ENCODE measurements at regions not wholly inside any gene's neighbourhood (a gene's known extent, or its start where the extent isn't known, plus 50 kb on each side); places are given as distances from the start of the nearest gene placed in this dataset.

DNA sequence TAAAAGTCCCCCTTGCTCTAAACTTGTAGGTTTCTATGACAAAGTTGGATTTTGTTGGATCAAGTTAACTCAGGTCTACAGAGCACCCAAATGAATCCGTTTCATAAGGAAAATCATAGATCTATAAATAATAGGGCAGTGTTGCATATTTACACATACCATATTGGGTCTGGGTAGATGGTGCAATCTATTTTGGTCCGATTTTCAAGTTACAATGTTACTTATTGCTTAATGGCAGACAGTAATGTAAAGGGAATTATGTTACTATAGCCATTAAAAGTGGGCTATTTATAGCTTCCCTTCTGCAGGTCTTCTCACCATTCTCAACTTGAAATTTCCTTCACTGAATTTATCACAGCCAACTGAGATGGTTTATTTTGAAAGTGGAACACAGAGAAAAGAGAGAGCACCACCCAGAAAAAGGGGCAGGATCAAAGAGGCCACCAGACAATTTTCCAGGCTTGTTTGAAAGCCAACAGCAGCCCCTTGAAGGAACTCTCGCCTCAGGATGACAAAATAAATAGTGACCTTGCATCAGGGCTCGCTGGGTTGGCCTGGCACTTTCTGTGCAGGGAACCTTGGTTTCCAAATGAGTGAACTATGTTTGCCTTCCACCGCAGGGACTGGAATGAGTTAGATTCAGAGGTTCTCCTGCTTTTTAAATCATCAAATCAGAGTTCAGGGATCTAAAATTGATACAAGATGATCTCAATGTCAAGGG lies 260.2 kb upstream of the HES1 start:
- no peak for TF ChIP-seq POLR2AphosphoS5 (IDR thresholded peaks at IDR 0.05)
- no peak for TF ChIP-seq POLR2A (IDR thresholded peaks at IDR 0.05)
- TF ChIP-seq, protein P1, sequence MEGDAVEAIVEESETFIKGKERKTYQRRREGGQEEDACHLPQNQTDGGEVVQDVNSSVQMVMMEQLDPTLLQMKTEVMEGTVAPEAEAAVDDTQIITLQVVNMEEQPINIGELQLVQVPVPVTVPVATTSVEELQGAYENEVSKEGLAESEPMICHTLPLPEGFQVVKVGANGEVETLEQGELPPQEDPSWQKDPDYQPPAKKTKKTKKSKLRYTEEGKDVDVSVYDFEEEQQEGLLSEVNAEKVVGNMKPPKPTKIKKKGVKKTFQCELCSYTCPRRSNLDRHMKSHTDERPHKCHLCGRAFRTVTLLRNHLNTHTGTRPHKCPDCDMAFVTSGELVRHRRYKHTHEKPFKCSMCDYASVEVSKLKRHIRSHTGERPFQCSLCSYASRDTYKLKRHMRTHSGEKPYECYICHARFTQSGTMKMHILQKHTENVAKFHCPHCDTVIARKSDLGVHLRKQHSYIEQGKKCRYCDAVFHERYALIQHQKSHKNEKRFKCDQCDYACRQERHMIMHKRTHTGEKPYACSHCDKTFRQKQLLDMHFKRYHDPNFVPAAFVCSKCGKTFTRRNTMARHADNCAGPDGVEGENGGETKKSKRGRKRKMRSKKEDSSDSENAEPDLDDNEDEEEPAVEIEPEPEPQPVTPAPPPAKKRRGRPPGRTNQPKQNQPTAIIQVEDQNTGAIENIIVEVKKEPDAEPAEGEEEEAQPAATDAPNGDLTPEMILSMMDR (IDR thresholded peaks at IDR 0.05) = no peak
- no peaks in the 10 kb centered on the region for H3K9me3 ChIP-seq
- H3K27me3 ChIP-seq = no peaks in the 10 kb centered on the region
- no peak for DNase-seq (ENCODE audit: low spot score in 2 of 2)
- no peaks in the 10 kb centered on the region for H3K36me3 ChIP-seq
- no peak overlapping the region for H3K27ac ChIP-seq
- no peak overlapping the region for H3K4me3 ChIP-seq
- intact Hi-C loops (cut with DNase I; ENCODE audit: low total_unique reads) = no loop called here
- no peaks in the 10 kb centered on the region for H3K4me1 ChIP-seq

DNA sequence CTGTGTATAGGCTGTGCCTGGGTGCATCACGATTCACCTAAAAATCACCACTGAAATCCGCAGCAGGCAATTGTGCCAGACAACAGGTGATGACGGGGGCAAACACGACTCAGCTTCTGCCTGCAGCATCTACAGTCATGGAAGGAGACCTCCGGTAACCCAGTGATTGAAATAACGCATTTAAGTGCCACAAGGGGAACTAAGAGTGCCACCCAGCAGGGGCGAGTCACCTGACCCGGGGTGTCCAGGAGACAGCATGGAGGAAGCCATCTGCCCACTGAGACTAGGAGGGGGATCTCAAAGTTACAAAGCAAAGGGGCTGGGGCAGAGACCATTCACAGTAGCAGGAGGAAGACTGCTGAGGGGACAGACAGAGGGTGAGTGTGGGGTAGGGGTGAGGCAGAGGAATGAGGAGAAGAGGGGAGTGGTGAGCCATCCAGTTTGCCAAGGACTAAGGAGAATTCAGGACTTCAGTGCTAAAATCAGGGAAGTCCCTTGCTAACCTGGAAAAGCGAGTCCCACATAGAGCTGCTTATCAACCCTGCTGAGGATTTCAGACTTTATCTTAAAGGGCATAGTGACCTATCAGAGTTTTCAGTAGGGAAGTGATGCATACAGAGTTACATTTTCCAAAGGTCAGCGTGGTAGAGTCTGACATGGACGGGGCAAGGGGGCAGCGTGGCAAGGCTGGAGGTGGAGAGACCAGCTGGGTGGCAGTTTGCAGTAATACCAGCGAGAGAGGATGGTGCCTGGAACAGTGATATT lies 256.7 kb upstream of the HES1 start:
- no peaks in the 10 kb centered on the region for H3K27me3 ChIP-seq
- no peaks in the 10 kb centered on the region for H3K9me3 ChIP-seq
- intact Hi-C loops (cut with DNase I; ENCODE audit: low total_unique reads) = no loop called here
- DNase-seq (ENCODE audit: low spot score in 2 of 2) = no peak
- no peak overlapping the region for H3K27ac ChIP-seq
- H3K4me1 ChIP-seq = no peaks in the 10 kb centered on the region
- no peaks in the 10 kb centered on the region for H3K36me3 ChIP-seq
- TF ChIP-seq POLR2AphosphoS5 (IDR thresholded peaks at IDR 0.05) (no peak), POLR2A (IDR thresholded peaks at IDR 0.05) (no peak)
- TF ChIP-seq, protein P1 (IDR thresholded peaks at IDR 0.05) = no peak
- H3K4me3 ChIP-seq = no peak overlapping the region

DNA sequence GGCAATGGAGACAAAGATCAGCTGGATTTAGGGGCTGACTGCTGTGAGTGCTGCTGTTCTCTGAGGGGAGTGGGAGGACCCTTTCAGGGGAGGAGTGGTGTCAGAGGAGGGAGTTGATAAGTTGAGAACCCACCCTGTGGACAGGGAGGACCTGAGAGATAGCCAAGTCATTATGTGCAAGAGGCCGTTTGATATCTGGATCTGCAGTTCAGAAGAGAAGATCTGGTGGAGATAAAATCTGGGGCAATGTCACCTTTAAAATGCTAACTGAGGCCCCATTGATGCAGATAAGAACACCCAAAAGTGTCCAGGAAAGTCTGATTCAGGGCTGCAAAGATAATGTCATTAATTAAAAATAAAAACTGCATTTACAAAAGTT lies 256.1 kb upstream of the HES1 start:
- H3K36me3 ChIP-seq = no peaks in the 10 kb centered on the region
- no peaks in the 10 kb centered on the region for H3K4me1 ChIP-seq
- H3K4me3 ChIP-seq = no peak overlapping the region
- TF ChIP-seq, protein P1 (IDR thresholded peaks at IDR 0.05) = no peak
- TF ChIP-seq POLR2AphosphoS5 (IDR thresholded peaks at IDR 0.05) (no peak), POLR2A (IDR thresholded peaks at IDR 0.05) (no peak)
- no peaks in the 10 kb centered on the region for H3K27me3 ChIP-seq
- DNase-seq (ENCODE audit: low spot score in 2 of 2) = no peak
- intact Hi-C loops (cut with DNase I; ENCODE audit: low total_unique reads) = no loop called here
- H3K9me3 ChIP-seq = no peaks in the 10 kb centered on the region
- no peak overlapping the region for H3K27ac ChIP-seq

DNA sequence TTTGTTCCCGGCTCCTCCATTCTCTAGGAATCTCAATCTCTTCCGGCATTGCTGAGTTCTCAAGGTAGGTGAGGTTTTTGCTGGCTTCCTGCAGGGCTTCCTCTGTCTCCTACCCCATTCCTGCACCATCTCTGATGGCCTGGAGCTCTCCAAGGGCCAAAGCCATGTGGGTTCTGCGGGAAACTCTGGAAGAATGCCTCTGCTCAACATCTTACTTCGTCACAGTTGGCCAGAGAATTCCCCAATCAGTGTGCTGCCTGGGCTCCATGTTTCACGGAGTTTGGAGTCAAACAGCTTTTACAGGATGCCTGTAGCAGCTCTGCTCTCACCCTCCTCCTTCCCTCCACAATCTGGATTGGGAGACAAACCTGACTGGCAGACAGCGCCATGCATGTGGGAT lies 253.9 kb upstream of the HES1 start:
- TF ChIP-seq, protein P1 (IDR thresholded peaks at IDR 0.05) = no peak
- no peak for TF ChIP-seq POLR2AphosphoS5 (IDR thresholded peaks at IDR 0.05)
- TF ChIP-seq POLR2A (IDR thresholded peaks at IDR 0.05) = no peak
- intact Hi-C loops (cut with DNase I; ENCODE audit: low total_unique reads) = no loop called here

DNA sequence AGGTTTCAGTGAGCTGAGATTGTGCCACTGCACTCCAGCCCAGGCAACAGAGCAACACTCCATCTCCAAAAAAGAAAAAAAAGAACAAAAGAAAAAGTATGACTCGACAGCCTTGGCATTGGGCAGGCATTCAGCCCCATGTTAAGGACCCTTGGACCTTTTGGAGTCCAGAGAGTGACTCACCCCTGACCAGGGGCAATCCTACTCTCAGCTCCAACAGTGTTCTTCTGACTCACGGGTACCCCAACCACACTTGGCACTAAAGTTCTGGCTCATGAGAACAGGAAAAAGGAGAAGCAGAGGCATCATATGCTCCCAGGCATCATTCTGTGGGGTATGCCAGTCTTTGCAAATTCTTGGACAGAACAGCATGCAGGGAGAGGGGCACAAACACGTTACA lies 252.4 kb upstream of the HES1 start:
- Histone ChIP-seq H3K4me3 (no peak overlapping the region), H3K27ac (no peak overlapping the region), H3K36me3 (no peaks in the 10 kb centered on the region), H3K4me1 (no peaks in the 10 kb centered on the region), H3K9me3 (peaks cover 0 to 7% of the 10 kb centered on the region in 2 donors), H3K27me3 (no peaks in the 10 kb centered on the region)
- DNase-seq (ENCODE audit: low spot score in 2 of 2) = no peak
- TF ChIP-seq, protein P1 (IDR thresholded peaks at IDR 0.05) = no peak
- TF ChIP-seq POLR2AphosphoS5 (IDR thresholded peaks at IDR 0.05) (no peak), POLR2A (IDR thresholded peaks at IDR 0.05) (no peak)
- intact Hi-C loops (cut with DNase I; ENCODE audit: low total_unique reads) = no loop called here

More for the DNA sequence above, 253.9 kb upstream of the HES1 start:
- Histone ChIP-seq H3K4me3 (no peak overlapping the region), H3K27me3 (no peaks in the 10 kb centered on the region), H3K4me1 (no peaks in the 10 kb centered on the region), H3K27ac (no peak overlapping the region), H3K36me3 (no peaks in the 10 kb centered on the region), H3K9me3 (peaks cover 0 to 7% of the 10 kb centered on the region in 2 donors)
- DNase-seq (ENCODE audit: low spot score in 2 of 2) = no peak
